ENCODE measurements at regions not wholly inside any gene's neighbourhood (a gene's known extent, or its start where the extent isn't known, plus 50 kb on each side); places are given as distances from the start of the nearest gene placed in this dataset.

- H3K4me3 ChIP-seq (IDR thresholded peaks at IDR 0.05; ENCODE audit: insufficient read depth, low read depth, low read length), result no peak overlapping the region
- no peak overlapping the region for H3K4me2 ChIP-seq
- no peak overlapping the region for H3K9ac ChIP-seq
- TF ChIP-seq, protein P1, sequence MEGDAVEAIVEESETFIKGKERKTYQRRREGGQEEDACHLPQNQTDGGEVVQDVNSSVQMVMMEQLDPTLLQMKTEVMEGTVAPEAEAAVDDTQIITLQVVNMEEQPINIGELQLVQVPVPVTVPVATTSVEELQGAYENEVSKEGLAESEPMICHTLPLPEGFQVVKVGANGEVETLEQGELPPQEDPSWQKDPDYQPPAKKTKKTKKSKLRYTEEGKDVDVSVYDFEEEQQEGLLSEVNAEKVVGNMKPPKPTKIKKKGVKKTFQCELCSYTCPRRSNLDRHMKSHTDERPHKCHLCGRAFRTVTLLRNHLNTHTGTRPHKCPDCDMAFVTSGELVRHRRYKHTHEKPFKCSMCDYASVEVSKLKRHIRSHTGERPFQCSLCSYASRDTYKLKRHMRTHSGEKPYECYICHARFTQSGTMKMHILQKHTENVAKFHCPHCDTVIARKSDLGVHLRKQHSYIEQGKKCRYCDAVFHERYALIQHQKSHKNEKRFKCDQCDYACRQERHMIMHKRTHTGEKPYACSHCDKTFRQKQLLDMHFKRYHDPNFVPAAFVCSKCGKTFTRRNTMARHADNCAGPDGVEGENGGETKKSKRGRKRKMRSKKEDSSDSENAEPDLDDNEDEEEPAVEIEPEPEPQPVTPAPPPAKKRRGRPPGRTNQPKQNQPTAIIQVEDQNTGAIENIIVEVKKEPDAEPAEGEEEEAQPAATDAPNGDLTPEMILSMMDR (conservative IDR thresholded peaks at IDR 0.05; ENCODE audit: low read depth, low read length), result no peak
- no peaks in the 10 kb centered on the region for H4K20me1 ChIP-seq (ENCODE audit: insufficient read depth)
- no peaks in the 10 kb centered on the region for H3K79me2 ChIP-seq (ENCODE audit: insufficient read depth, low read depth)
- H3K27me3 ChIP-seq (ENCODE audit: insufficient read depth, low read depth), result no peaks in the 10 kb centered on the region
- no peak overlapping the region for H2AFZ ChIP-seq (ENCODE audit: low read depth)
- H3K27ac ChIP-seq, result no peak overlapping the region
- H3K4me1 ChIP-seq (ENCODE audit: low read depth, poor library complexity, severe bottlenecking), result peaks cover 13% of the 10 kb centered on the region
- no peaks in the 10 kb centered on the region for H3K36me3 ChIP-seq (ENCODE audit: insufficient read depth)
These were observed 186.9 kb upstream of the TNRC6C start for GRCh38 chr17:77771587-77771986.

DNA sequence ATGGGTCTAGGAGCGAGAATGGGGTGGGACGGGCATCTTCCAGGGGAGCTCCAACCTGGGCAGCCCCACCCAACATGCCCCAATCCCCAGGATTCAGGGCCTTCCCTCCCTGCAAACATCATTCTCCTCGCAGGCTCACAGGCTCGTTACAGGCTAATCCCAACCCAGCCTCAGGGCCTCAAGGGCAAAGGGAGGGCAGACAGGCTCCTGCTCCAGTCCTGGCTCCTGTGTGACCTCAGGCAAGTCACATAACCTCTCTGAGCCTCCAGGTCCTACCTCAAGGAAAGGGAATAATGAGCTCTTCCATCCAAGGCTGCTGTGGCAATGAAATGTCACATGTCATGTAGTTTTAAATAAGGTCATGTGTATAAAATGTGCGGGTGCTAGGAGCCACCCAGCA lies 186.5 kb upstream of the TNRC6C start:
- Histone ChIP-seq H2AFZ (ENCODE audit: low read depth) (no peak overlapping the region; the same call in 1 of the 2 replicates), H3K27ac (no peak overlapping the region), H3K4me1 (ENCODE audit: low read depth, poor library complexity, severe bottlenecking) (peaks cover 13% of the 10 kb centered on the region), H3K4me2 (no peak overlapping the region), H3K36me3 (ENCODE audit: insufficient read depth) (no peaks in the 10 kb centered on the region), H3K27me3 (ENCODE audit: insufficient read depth, low read depth) (no peaks in the 10 kb centered on the region), H4K20me1 (ENCODE audit: insufficient read depth) (no peaks in the 10 kb centered on the region), H3K9ac (no peak overlapping the region), H3K4me3 (IDR thresholded peaks at IDR 0.05; ENCODE audit: insufficient read depth, low read depth, low read length) (no peak overlapping the region), H3K79me2 (ENCODE audit: insufficient read depth, low read depth) (no peaks in the 10 kb centered on the region)
- TF ChIP-seq, protein P1 (conservative IDR thresholded peaks at IDR 0.05; ENCODE audit: low read depth, low read length), result no peak

- Histone ChIP-seq H3K4me2 (no peak overlapping the region), H3K27me3 (ENCODE audit: insufficient read depth, low read depth) (no peaks in the 10 kb centered on the region), H3K79me2 (ENCODE audit: insufficient read depth, low read depth) (no peaks in the 10 kb centered on the region), H3K9ac (no peak overlapping the region), H3K4me3 (IDR thresholded peaks at IDR 0.05; ENCODE audit: insufficient read depth, low read depth, low read length) (no peak overlapping the region), H3K4me1 (ENCODE audit: low read depth, poor library complexity, severe bottlenecking) (peaks cover 13% of the 10 kb centered on the region), H3K36me3 (ENCODE audit: insufficient read depth) (no peaks in the 10 kb centered on the region), H2AFZ (ENCODE audit: low read depth) (peak overlapping the region; percentile 21; the same call in 1 of the 2 replicates), H4K20me1 (ENCODE audit: insufficient read depth) (no peaks in the 10 kb centered on the region), H3K27ac (no peak overlapping the region)
- TF ChIP-seq, protein P1 (conservative IDR thresholded peaks at IDR 0.05; ENCODE audit: low read depth, low read length), result peak; percentile 83
These were observed 186.0 kb upstream of the TNRC6C start for GRCh38 chr17:77772461-77772897.

DNA sequence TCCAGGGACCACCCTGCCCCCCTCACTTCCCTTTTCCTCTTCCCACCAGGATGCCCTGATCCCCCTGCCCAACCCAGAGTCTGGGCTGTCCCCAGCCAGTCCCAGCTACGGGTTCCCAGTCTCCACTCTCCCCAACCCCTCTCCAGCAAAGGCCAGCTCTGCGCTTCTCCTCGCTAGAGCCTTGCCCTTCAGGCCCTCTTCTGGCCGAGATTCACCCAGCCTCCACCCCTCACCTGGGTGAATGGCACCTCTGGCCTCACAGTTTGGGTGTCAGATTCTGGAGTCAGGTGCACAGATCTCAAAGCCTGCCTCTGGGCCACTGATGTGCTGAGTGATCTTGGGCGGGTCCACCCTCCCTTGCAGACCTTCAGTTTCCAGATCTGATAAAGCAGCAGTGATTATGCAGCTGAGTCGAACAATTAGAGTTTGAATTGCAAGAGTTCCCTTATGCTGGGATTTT lies 185.6 kb upstream of the TNRC6C start:
- Histone ChIP-seq H3K4me3 (IDR thresholded peaks at IDR 0.05; ENCODE audit: insufficient read depth, low read depth, low read length) (no peak overlapping the region), H2AFZ (ENCODE audit: low read depth) (peak overlapping the region; percentile 21; the same call in 1 of the 2 replicates), H3K27me3 (ENCODE audit: insufficient read depth, low read depth) (no peaks in the 10 kb centered on the region), H3K79me2 (ENCODE audit: insufficient read depth, low read depth) (no peaks in the 10 kb centered on the region), H4K20me1 (ENCODE audit: insufficient read depth) (no peaks in the 10 kb centered on the region), H3K27ac (no peak overlapping the region), H3K4me1 (ENCODE audit: low read depth, poor library complexity, severe bottlenecking) (peaks cover 13% of the 10 kb centered on the region), H3K9ac (no peak overlapping the region), H3K36me3 (ENCODE audit: insufficient read depth) (no peaks in the 10 kb centered on the region), H3K4me2 (no peak overlapping the region)
- TF ChIP-seq, protein P1 (conservative IDR thresholded peaks at IDR 0.05; ENCODE audit: low read depth, low read length), result no peak
